ENCODE measurements at regions not wholly inside any gene's neighbourhood (a gene's known extent, or its start where the extent isn't known, plus 50 kb on each side); places are given as distances from the start of the nearest gene placed in this dataset.
"Not testable (repeated sequence)": the region's sequence is repeated elsewhere in the genome, so short reads cannot be mapped to it uniquely, and the experiment has no call there.

DNA sequence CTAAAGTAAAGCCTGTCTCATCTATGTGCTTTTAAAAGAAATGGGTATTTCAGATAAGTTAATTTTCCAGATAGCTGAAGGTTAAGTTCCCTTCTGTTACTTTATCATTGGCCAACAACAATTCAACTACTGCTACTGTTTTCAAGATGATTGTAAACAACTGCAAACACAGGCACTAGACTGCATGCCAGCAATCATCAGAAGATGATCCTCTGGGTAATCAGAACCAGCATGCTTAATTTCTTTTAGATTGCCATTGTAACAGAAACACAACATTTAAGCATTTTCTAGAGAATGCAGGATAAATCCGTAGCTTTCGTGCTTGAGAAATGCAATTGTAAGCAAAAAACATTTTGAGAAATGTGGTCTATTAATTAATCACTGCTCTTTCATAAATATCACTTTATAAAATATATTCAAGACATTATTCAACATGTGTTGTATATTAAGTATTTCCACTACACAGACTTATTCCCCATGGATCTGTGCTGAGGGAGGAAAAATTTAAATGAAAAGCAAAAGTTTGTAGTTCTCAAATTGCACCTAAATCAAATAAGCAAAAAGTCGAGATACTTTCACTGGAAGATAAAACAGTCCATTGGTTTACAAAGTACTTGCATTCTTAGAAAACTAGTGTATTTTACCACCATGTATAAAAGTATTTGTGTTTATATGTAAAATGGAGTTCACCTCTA lies 133.7 kb downstream of the ATL2 start:
- DNase-seq (ENCODE audit: insufficient read length, low spot score) = no peak
- no peak for TF ChIP-seq POLR2A (IDR thresholded peaks at IDR 0.05; ENCODE audit: low read depth, low read length)
- no peak for FAIRE-seq

DNA sequence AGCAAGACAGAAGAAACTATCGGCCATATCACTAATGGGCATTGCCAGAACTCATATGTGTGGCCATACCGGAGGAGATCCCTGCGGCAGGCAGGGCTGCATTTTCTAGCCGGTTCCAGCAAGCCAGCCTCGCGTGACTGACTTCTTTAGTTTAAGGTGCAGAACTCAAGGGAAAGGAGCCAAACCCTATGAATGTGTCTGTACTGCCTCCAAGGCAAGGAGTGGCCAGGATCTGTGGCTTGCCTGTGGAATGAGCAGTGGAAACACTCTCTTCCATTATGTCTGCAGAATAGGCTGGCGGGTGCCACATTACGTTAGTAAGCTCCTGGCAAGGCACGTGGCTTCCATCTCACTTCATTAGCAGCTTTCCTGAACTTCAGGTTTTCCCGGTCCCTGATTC lies 137.6 kb downstream of the ATL2 start:
- no peak for TF ChIP-seq TAF1 (IDR thresholded peaks at IDR 0.05; ENCODE audit: low read depth, low read length)
- no peak for TF ChIP-seq PAX5 (IDR thresholded peaks at IDR 0.05; ENCODE audit: insufficient read depth, low read length, severe bottlenecking)
- TF ChIP-seq POU2F2 (IDR thresholded peaks at IDR 0.05; ENCODE audit: low read depth, low read length) = no peak
- no peak for TF ChIP-seq SPI1 (IDR thresholded peaks at IDR 0.05; ENCODE audit: low read depth, low read length)
- no peak for TF ChIP-seq POLR2AphosphoS5 (IDR thresholded peaks at IDR 0.05; ENCODE audit: low read depth, low read length)
- TF ChIP-seq POLR2A (IDR thresholded peaks at IDR 0.05; ENCODE audit: low read depth, low read length) = no peak
- FAIRE-seq (no peak), DNase-seq (ENCODE audit: insufficient read length, low spot score) (no peak)

- FAIRE-seq; DNase-seq (ENCODE audit: insufficient read length, low spot score): not testable (repeated sequence)
Observed at GRCh38 chr2:38238705-38239104, 138.4 kb downstream of the ATL2 start.

DNA sequence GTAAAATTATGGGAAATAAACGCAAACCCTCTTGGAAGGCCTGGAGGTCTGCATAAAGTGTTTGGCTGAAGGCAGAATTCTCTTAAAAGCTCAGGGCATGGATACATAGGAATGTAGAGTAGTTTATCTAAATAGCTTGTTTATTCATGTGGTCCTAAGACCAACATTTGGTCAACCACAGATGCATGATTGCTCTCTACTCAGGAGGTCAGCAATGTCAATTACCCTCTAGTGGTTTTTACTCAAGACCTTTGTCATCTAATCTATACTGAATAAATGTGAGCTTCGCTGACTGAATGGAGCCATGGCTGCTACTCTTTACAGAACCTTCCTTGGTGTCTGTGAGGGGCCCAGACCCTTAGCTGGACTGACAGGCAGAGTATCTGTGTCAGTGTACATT lies 139.8 kb downstream of the ATL2 start:
- DNase-seq (ENCODE audit: insufficient read length, low spot score) (no peak), FAIRE-seq (no peak)
- TF ChIP-seq TAF1 (IDR thresholded peaks at IDR 0.05; ENCODE audit: low read depth, low read length) = no peak
- no peak for TF ChIP-seq SPI1 (IDR thresholded peaks at IDR 0.05; ENCODE audit: low read depth, low read length)
- TF ChIP-seq POLR2AphosphoS5 (IDR thresholded peaks at IDR 0.05; ENCODE audit: low read depth, low read length) = no peak
- TF ChIP-seq POU2F2 (IDR thresholded peaks at IDR 0.05; ENCODE audit: low read depth, low read length) = no peak
- TF ChIP-seq POLR2A (IDR thresholded peaks at IDR 0.05; ENCODE audit: low read depth, low read length) = no peak
- no peak for TF ChIP-seq PAX5 (IDR thresholded peaks at IDR 0.05; ENCODE audit: insufficient read depth, low read length, severe bottlenecking)

DNA sequence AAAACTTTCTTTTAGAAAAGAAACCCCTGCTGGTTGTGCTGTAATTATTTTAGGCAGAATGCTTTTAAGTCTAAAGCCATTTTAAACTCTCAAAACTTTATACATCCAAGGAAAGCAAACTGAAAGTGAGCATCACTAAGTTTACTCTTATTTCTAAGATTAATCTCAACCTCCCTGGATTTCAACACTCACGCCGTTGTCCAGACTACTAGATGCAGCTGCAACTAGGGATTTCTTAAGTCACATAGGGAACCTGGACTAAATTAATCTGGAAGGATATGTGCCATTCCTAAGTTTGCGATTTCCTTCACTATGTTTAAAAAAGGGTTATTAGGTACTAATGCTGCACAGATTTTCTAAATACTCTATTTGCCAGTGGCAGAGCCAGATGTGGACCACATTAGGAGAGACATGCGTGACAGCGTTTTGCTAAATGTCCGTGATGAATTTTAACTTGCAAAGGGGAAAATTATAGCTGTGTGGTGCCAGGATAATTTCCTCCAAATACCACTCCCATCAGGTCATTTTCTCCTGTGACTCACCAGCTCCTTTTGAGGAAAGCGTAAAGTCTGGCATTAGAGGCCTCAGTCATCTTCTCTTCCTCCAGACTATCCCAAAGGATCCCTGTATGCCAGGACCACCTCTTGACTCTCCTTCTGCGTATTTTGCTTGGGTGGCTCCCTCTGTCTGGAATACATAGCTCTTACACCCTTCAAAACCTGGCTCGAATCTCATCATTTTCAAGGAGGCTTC lies 143.7 kb downstream of the ATL2 start:
- no peak for FAIRE-seq
- TF ChIP-seq POLR2AphosphoS5 (IDR thresholded peaks at IDR 0.05; ENCODE audit: low read depth, low read length) (no peak), TAF1 (IDR thresholded peaks at IDR 0.05; ENCODE audit: low read depth, low read length) (no peak)
- no peak for DNase-seq (ENCODE audit: insufficient read length, low spot score)

DNA sequence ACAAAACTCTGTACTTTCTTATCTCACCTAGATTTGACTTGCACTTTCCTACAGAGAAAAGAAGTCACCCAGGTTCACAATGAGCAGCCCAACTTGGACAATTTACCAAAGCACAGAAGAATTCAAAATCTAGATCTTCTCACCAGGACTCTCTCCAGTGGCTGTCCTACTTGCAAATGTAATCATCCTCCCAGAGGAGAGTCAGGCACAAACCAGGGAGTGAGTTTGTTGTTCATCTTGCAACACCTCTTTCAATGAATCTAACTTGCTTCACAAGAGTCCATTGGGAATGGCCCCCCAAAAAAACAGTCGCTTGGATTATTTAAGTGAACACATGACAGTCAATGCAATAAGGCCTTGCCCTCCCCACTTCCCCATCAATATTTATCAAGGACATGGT lies 144.6 kb downstream of the ATL2 start:
- no peak for TF ChIP-seq POU2F2 (IDR thresholded peaks at IDR 0.05; ENCODE audit: low read depth, low read length)
- TF ChIP-seq POLR2AphosphoS5 (IDR thresholded peaks at IDR 0.05; ENCODE audit: low read depth, low read length) = no peak
- no peak for TF ChIP-seq POLR2A (IDR thresholded peaks at IDR 0.05; ENCODE audit: low read depth, low read length)
- no peak for FAIRE-seq
- no peak for DNase-seq (ENCODE audit: insufficient read length, low spot score)

- no peak for DNase-seq (ENCODE audit: insufficient read length, low spot score)
- no peak for FAIRE-seq
- TF ChIP-seq POU2F2 (IDR thresholded peaks at IDR 0.05; ENCODE audit: low read depth, low read length) = no peak
- no peak for TF ChIP-seq TAF1 (IDR thresholded peaks at IDR 0.05; ENCODE audit: low read depth, low read length)
Observed at GRCh38 chr2:38230756-38231155, 146.3 kb downstream of the ATL2 start.

- no peak for DNase-seq (ENCODE audit: insufficient read length, low spot score)
- FAIRE-seq = no peak
- TF ChIP-seq POLR2A (IDR thresholded peaks at IDR 0.05; ENCODE audit: low read depth, low read length) (no peak), POLR2AphosphoS5 (IDR thresholded peaks at IDR 0.05; ENCODE audit: low read depth, low read length) (no peak), SPI1 (IDR thresholded peaks at IDR 0.05; ENCODE audit: low read depth, low read length) (no peak), POU2F2 (IDR thresholded peaks at IDR 0.05; ENCODE audit: low read depth, low read length) (no peak), TAF1 (IDR thresholded peaks at IDR 0.05; ENCODE audit: low read depth, low read length) (no peak), PAX5 (IDR thresholded peaks at IDR 0.05; ENCODE audit: insufficient read depth, low read length, severe bottlenecking) (no peak)
Observed at GRCh38 chr2:38228753-38229152, 148.3 kb downstream of the ATL2 start.

DNA sequence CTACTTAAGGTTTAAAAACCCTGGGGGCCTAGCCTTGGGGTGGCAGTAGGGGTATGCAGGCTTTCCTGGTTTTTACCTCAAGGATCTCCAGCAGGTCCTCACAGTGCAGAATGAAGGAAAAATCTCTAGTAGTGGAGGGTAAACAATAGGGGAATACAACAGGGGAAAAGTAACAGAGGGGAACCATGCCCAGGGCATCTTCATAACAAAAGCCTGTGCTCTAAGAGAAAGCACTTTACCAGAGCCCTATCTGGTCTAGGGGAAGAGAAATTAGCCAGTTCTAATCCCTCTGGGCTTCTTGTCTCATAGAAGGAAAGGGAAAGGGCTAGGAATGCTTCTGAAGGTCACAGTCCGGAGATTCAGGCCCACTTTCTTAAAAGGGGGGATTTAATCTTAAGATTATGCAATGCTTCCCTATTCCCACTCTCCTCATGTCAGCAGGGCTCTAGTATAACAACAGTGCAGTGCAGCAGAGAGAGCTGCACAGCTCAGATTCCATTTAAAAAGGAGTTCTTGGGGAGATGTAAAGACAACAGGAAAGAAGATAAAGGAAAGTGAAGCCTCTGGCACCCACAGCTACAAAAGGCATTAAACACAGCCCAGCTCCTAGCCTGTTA lies 149.0 kb upstream of the CYP1B1 start:
- DNase-seq (ENCODE audit: insufficient read length, low spot score) (no peak), FAIRE-seq (no peak)
- TF ChIP-seq POLR2A (IDR thresholded peaks at IDR 0.05; ENCODE audit: low read depth, low read length) (no peak), POU2F2 (IDR thresholded peaks at IDR 0.05; ENCODE audit: low read depth, low read length) (no peak), PAX5 (IDR thresholded peaks at IDR 0.05; ENCODE audit: insufficient read depth, low read length, severe bottlenecking) (no peak), POLR2AphosphoS5 (IDR thresholded peaks at IDR 0.05; ENCODE audit: low read depth, low read length) (no peak), SPI1 (IDR thresholded peaks at IDR 0.05; ENCODE audit: low read depth, low read length) (no peak), TAF1 (IDR thresholded peaks at IDR 0.05; ENCODE audit: low read depth, low read length) (no peak)

GRCh38 chr2:38224181-38224580 lies 148.2 kb upstream of the CYP1B1 start:
- DNase-seq (ENCODE audit: insufficient read length, low spot score) (no peak), FAIRE-seq (no peak)
- TF ChIP-seq POLR2A (IDR thresholded peaks at IDR 0.05; ENCODE audit: low read depth, low read length) = no peak
- TF ChIP-seq PAX5 (IDR thresholded peaks at IDR 0.05; ENCODE audit: insufficient read depth, low read length, severe bottlenecking) = no peak
- TF ChIP-seq POU2F2 (IDR thresholded peaks at IDR 0.05; ENCODE audit: low read depth, low read length) = no peak
- no peak for TF ChIP-seq POLR2AphosphoS5 (IDR thresholded peaks at IDR 0.05; ENCODE audit: low read depth, low read length)
- no peak for TF ChIP-seq TAF1 (IDR thresholded peaks at IDR 0.05; ENCODE audit: low read depth, low read length)
- no peak for TF ChIP-seq SPI1 (IDR thresholded peaks at IDR 0.05; ENCODE audit: low read depth, low read length)

Measured in GM12891 (cell line).